ENCODE measurements at regions not wholly inside any gene's neighbourhood (a gene's known extent, or its start where the extent isn't known, plus 50 kb on each side); places are given as distances from the start of the nearest gene placed in this dataset.
"Not testable (repeated sequence)": the region's sequence is repeated elsewhere in the genome, so short reads cannot be mapped to it uniquely, and the experiment has no call there.

- TF ChIP-seq EZH2 (IDR thresholded peaks at IDR 0.05) = no peak
- TF ChIP-seq EZH2phosphoT487 (IDR thresholded peaks at IDR 0.05) = no peak
- TF ChIP-seq, protein P1, sequence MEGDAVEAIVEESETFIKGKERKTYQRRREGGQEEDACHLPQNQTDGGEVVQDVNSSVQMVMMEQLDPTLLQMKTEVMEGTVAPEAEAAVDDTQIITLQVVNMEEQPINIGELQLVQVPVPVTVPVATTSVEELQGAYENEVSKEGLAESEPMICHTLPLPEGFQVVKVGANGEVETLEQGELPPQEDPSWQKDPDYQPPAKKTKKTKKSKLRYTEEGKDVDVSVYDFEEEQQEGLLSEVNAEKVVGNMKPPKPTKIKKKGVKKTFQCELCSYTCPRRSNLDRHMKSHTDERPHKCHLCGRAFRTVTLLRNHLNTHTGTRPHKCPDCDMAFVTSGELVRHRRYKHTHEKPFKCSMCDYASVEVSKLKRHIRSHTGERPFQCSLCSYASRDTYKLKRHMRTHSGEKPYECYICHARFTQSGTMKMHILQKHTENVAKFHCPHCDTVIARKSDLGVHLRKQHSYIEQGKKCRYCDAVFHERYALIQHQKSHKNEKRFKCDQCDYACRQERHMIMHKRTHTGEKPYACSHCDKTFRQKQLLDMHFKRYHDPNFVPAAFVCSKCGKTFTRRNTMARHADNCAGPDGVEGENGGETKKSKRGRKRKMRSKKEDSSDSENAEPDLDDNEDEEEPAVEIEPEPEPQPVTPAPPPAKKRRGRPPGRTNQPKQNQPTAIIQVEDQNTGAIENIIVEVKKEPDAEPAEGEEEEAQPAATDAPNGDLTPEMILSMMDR (IDR thresholded peaks at IDR 0.05) = no peak
- no peak for DNase-seq (ENCODE audit: low spot score)
- H3K4me3 ChIP-seq = no peak overlapping the region
- Mint-ChIP-seq H3K27ac (no peak overlapping the region), H3K27me3 (ENCODE audit: insufficient read depth, low read depth) (no peaks in the 10 kb centered on the region), H3K36me3 (peaks cover 15% of the 10 kb centered on the region), H3K4me3 (no peak overlapping the region), H3K4me1 (peaks cover 39% of the 10 kb centered on the region), H3K9me3 (peaks cover 3% of the 10 kb centered on the region)
- H3K4me1 ChIP-seq = peaks cover 12% of the 10 kb centered on the region
- H3K27me3 ChIP-seq = no peaks in the 10 kb centered on the region
- H3K27ac ChIP-seq = no peak overlapping the region
- H3K79me2 ChIP-seq (ENCODE audit: low read depth) = peaks cover 11% of the 10 kb centered on the region
- no peaks in the 10 kb centered on the region for H3K36me3 ChIP-seq
- no peak overlapping the region for H3K9ac ChIP-seq
- no peaks in the 10 kb centered on the region for H3K9me3 ChIP-seq (ENCODE audit: low read depth)
- H4K20me1 ChIP-seq (ENCODE audit: low read depth) = peaks cover 46% of the 10 kb centered on the region
- H3F3A ChIP-seq (ENCODE audit: low read depth) = no peaks in the 10 kb centered on the region
- H2AFZ ChIP-seq (replicated peaks) = no peak overlapping the region
- no peak overlapping the region for H3K4me2 ChIP-seq
Observed at GRCh38 chr9:110095161-110095595, 112.8 kb downstream of the C9orf152 start.

DNA sequence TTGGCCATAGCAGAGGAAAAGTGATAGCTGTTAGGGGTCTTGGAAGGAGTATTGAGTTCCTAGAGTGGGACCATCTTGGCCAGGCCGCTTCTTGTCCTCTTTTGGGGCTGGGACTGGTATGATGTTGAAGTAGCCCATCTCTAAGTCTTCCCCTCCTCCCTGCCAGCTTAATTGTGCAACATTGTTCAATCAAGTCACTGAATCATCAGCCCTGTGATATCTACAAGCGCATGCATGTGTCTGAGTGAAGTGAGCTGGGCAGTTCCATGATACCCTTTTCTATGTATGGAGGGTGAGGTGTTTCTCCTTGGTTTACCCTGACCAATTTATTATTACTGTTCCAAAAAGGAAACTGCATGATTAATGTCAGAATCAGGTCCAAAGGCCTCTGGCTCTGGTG is 112.2 kb downstream of the C9orf152 start:
- Mint-ChIP-seq H3K4me1 (peaks cover 40% of the 10 kb centered on the region), H3K27ac (no peak overlapping the region), H3K9me3 (peaks cover 3% of the 10 kb centered on the region), H3K27me3 (ENCODE audit: insufficient read depth, low read depth) (no peaks in the 10 kb centered on the region), H3K4me3 (no peak overlapping the region), H3K36me3 (peaks cover 15% of the 10 kb centered on the region)
- Histone ChIP-seq H3K27me3 (no peaks in the 10 kb centered on the region), H3K9me3 (ENCODE audit: low read depth) (no peaks in the 10 kb centered on the region), H3K4me3 (no peak overlapping the region), H2AFZ (replicated peaks) (no peak overlapping the region), H3K36me3 (no peaks in the 10 kb centered on the region), H3K27ac (no peak overlapping the region), H3K4me2 (no peak overlapping the region), H3K4me1 (peaks cover 12% of the 10 kb centered on the region), H4K20me1 (ENCODE audit: low read depth) (peaks cover 46% of the 10 kb centered on the region), H3K79me2 (ENCODE audit: low read depth) (peaks cover 11% of the 10 kb centered on the region), H3F3A (ENCODE audit: low read depth) (no peaks in the 10 kb centered on the region), H3K9ac (no peak overlapping the region)
- TF ChIP-seq EZH2 (IDR thresholded peaks at IDR 0.05) = no peak
- no peak for TF ChIP-seq EZH2phosphoT487 (IDR thresholded peaks at IDR 0.05)
- TF ChIP-seq, protein P1 (IDR thresholded peaks at IDR 0.05) = no peak
- no peak for DNase-seq (ENCODE audit: low spot score)

DNA sequence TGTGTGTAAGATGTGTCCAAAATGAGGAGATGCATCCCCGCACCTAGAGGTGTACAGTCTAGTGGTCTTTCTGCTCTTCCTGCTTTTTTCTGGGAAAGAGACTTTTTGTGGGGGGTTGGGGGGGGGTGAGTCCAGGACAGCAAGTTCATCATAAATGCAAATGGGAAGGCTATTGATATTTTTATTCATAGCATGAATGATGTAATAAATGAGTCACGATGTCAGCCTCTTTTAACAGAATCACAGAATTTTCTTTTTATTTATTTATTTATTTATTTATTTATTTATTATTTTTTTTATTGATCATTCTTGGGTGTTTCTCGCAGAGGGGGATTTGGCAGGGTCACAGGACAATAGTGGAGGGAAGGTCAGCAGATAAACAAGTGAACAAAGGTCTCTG is 111.3 kb downstream of the C9orf152 start:
- not testable (repeated sequence) for H3F3A ChIP-seq (ENCODE audit: low read depth); H3K27me3 ChIP-seq; H3K27ac ChIP-seq; H3K27me3 Mint-ChIP-seq (ENCODE audit: insufficient read depth, low read depth); H3K36me3 ChIP-seq; H2AFZ ChIP-seq (replicated peaks); DNase-seq (ENCODE audit: low spot score); H3K9ac ChIP-seq; H3K4me2 ChIP-seq; H3K27ac Mint-ChIP-seq; H3K4me3 ChIP-seq; H3K9me3 Mint-ChIP-seq; H3K9me3 ChIP-seq (ENCODE audit: low read depth); H3K4me3 Mint-ChIP-seq
- H3K36me3 Mint-ChIP-seq = peaks cover 11% of the 10 kb centered on the region
- Histone ChIP-seq H3K4me1 (peaks cover 12% of the 10 kb centered on the region), H3K79me2 (ENCODE audit: low read depth) (peaks cover 11% of the 10 kb centered on the region), H4K20me1 (ENCODE audit: low read depth) (peaks cover 46% of the 10 kb centered on the region)
- peaks cover 48% of the 10 kb centered on the region for H3K4me1 Mint-ChIP-seq

DNA sequence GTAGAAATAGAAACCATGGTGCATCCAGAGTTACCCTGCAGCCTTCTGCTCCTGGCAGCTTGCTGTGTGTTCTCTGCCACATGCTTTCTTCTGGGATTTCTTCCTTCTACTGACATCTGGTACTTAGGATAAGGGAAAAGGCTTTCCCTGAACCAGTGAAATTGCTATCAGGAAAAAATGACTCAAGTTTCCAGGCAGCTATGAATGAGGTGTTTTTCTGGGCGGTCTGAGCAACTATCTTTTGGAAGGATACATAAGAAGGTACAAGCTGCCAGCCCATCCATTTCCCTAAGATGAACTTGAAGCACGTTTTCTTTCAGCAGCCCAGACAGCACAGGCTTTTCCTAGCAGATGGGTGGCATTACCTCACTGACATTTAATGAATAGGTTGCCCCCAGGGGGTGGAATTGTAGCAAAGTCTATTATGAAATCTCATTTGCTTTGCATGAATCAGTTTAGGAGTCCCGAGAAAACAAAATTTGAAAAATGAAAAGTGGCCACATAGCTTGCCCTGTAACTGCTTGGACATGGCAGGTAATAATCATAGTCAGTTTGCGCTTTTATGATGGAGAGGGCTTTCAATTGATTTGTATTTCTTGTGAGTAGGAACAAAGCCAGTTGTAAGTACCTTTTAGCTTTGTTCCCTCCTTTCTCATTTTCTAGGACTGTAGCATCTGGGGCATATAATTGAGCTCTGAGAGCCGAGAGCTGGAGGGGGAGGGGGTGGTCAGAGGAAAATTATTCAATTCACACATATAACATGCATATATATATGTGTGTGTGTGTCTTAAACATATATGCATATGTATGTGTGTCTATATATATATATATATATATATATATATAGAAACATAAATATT is 108.5 kb downstream of the C9orf152 start:
- Histone ChIP-seq H3K9me3 (ENCODE audit: low read depth) (no peaks in the 10 kb centered on the region), H3K9ac (no peak overlapping the region), H2AFZ (replicated peaks) (no peak overlapping the region), H3K4me1 (peaks cover 30% of the 10 kb centered on the region), H3K27me3 (no peaks in the 10 kb centered on the region), H3F3A (ENCODE audit: low read depth) (no peaks in the 10 kb centered on the region), H3K79me2 (ENCODE audit: low read depth) (peaks cover 15% of the 10 kb centered on the region), H3K4me3 (no peak overlapping the region), H3K27ac (no peak overlapping the region), H3K36me3 (no peaks in the 10 kb centered on the region), H4K20me1 (ENCODE audit: low read depth) (peaks cover 49% of the 10 kb centered on the region), H3K4me2 (no peak overlapping the region)
- no peak for DNase-seq (ENCODE audit: low spot score)
- Mint-ChIP-seq H3K27me3 (ENCODE audit: insufficient read depth, low read depth) (no peaks in the 10 kb centered on the region), H3K36me3 (peaks cover 10% of the 10 kb centered on the region), H3K9me3 (no peaks in the 10 kb centered on the region), H3K4me3 (no peak overlapping the region), H3K27ac (peak overlapping the region; percentile 12), H3K4me1 (peaks cover 63% of the 10 kb centered on the region)
- TF ChIP-seq, protein P1 (IDR thresholded peaks at IDR 0.05) = no peak
- TF ChIP-seq EZH2 (IDR thresholded peaks at IDR 0.05) = no peak
- no peak for TF ChIP-seq EZH2phosphoT487 (IDR thresholded peaks at IDR 0.05)
